ENCODE measurements at regions not wholly inside any gene's neighbourhood (a gene's known extent, or its start where the extent isn't known, plus 50 kb on each side); places are given as distances from the start of the nearest gene placed in this dataset.

DNA sequence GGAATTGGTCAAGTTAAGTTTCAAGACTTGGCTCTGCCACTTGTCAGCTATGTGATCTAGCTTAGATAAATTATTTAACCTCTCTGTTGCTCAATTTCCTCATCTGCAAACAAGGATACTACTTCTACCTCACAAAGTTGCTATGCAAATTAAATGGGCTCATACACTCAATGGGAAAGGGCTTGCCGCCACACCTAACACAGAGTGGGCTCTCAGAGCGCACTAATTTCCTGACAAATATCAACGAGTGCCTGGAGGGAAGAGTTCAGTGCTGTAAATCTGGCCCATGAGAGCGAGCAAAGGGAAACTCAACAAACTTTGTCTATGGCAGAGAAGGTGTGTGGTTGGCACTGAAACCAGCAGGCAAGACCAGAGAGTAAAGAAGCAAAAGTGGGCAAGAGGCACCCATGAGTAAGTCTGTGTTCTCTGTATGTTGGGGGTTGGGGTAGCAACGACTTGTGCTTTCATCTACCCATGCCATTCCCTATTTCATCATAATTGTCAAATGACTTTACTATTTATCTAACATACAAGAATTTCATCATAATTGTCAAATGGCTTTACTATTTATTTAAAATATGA, 60.7 kb upstream of the PHF21A start:
- TF ChIP-seq, protein P1, sequence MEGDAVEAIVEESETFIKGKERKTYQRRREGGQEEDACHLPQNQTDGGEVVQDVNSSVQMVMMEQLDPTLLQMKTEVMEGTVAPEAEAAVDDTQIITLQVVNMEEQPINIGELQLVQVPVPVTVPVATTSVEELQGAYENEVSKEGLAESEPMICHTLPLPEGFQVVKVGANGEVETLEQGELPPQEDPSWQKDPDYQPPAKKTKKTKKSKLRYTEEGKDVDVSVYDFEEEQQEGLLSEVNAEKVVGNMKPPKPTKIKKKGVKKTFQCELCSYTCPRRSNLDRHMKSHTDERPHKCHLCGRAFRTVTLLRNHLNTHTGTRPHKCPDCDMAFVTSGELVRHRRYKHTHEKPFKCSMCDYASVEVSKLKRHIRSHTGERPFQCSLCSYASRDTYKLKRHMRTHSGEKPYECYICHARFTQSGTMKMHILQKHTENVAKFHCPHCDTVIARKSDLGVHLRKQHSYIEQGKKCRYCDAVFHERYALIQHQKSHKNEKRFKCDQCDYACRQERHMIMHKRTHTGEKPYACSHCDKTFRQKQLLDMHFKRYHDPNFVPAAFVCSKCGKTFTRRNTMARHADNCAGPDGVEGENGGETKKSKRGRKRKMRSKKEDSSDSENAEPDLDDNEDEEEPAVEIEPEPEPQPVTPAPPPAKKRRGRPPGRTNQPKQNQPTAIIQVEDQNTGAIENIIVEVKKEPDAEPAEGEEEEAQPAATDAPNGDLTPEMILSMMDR (IDR thresholded peaks at IDR 0.05), result no peak
- no peak for TF ChIP-seq POLR2A (IDR thresholded peaks at IDR 0.05)

Measured in Peyer's patch (tissue), 4 donors.